ENCODE measurements at regions not wholly inside any gene's neighbourhood (a gene's known extent, or its start where the extent isn't known, plus 50 kb on each side); places are given as distances from the start of the nearest gene placed in this dataset.

DNA sequence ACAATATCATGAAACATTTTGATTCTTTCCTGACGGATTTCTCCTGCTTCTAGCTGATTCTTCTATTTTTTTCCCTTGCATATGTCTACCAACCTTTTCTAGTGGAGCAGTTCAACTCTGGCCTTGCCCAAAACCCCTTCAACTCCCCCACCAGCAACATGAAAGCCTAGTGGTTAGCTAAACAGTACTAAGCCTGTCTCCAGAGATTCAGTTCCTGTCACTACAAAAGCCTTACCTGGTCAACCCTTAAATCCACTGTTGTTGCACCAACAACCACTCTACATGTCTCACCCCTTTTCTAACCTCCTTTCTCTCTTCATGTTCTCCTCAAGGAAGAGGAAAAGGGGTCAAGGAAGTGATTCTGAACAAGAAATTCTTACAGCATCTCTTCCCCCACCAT, 74.8 kb upstream of the PIK3R1 start:
- CTCF ChIA-PET: no interaction called here
- H4K20me1 ChIP-seq (ENCODE audit: insufficient read depth): no peaks in the 10 kb centered on the region
- H3F3A ChIP-seq (ENCODE audit: insufficient read depth, low read depth): no peaks in the 10 kb centered on the region
- no peaks in the 10 kb centered on the region for H3K36me3 ChIP-seq (ENCODE audit: low read depth)
- TF ChIP-seq CTCF (conservative IDR thresholded peaks at IDR 0.05) (no peak), EZH2 (IDR thresholded peaks at IDR 0.05; ENCODE audit: low read depth) (no peak)
- H3K9me2 ChIP-seq (ENCODE audit: insufficient read depth): no peaks in the 10 kb centered on the region
- intact Hi-C loops (cut with micrococcal nuclease; ENCODE audit: unreplicated experiment): no loop called here
- H3K4me2 ChIP-seq: no peak overlapping the region
- no peaks in the 10 kb centered on the region for H3K9me3 ChIP-seq (ENCODE audit: insufficient read depth, low read depth)
- POLR2A ChIA-PET (ENCODE audit: unreplicated experiment): no interaction called here
- no peaks in the 10 kb centered on the region for H3K27me3 ChIP-seq (ENCODE audit: insufficient read depth, low read depth)
- H3K4me3 ChIP-seq: no peak overlapping the region
- no peak overlapping the region for H2AFZ ChIP-seq
- H3K27ac ChIP-seq: no peak overlapping the region
- BruUV-seq (replicated peaks): no TSS peak
- DNase-seq: no peak
- H3K4me1 ChIP-seq (replicated peaks; ENCODE audit: insufficient read depth): no peaks in the 10 kb centered on the region
- H3K79me2 ChIP-seq (ENCODE audit: low read depth): no peaks in the 10 kb centered on the region

DNA sequence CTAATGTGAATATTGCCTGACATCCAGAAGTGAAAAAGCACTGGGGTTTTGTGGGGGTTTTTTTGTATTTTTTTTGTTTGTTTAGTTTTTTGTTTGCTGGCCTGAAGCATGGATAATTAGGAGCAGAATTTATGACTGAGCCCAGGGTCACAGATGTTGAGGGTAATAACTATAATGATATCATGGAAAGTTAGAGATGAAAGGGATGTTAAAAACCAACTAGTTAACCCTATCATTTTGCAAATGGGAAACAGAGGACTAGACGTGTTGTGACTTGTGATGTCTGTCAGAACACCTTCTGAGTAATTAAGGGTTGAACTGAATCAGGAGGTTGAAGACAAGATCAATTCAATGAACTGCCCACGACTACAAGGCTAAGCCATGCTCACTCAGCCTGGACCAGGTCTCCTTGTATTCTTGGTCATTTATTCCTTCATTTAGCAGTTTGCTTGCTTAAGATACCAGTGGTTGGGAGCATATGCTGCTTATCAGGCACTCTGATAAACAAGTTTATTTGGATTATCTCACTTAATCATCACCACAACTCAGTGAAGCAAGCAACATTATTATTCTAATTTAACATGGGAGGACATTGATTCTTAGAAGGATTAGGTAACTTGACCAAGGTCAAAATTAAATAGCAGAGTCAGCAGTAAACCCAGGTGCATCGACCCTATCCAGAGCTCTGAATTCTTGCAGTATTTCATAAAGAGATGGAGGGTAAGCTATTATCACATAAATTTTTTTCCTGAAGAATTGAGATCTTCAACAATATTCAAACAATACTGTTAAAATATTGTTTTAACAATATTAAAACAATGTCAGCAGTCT, 75.7 kb upstream of the PIK3R1 start:
- DNase-seq: no peak
- Histone ChIP-seq H3K4me1 (replicated peaks; ENCODE audit: insufficient read depth) (no peaks in the 10 kb centered on the region), H4K20me1 (ENCODE audit: insufficient read depth) (no peaks in the 10 kb centered on the region), H3K79me2 (ENCODE audit: low read depth) (no peaks in the 10 kb centered on the region), H3K9me2 (ENCODE audit: insufficient read depth) (no peaks in the 10 kb centered on the region), H2AFZ (no peak overlapping the region), H3K27ac (no peak overlapping the region), H3K9me3 (ENCODE audit: insufficient read depth, low read depth) (no peaks in the 10 kb centered on the region), H3K4me3 (no peak overlapping the region), H3K4me2 (no peak overlapping the region), H3K36me3 (ENCODE audit: low read depth) (no peaks in the 10 kb centered on the region), H3F3A (ENCODE audit: insufficient read depth, low read depth) (no peaks in the 10 kb centered on the region), H3K27me3 (ENCODE audit: insufficient read depth, low read depth) (no peaks in the 10 kb centered on the region)
- intact Hi-C loops (cut with micrococcal nuclease; ENCODE audit: unreplicated experiment): no loop called here
- ChIA-PET POLR2A (ENCODE audit: unreplicated experiment) (no interaction called here), CTCF (no interaction called here)
- TF ChIP-seq EZH2 (IDR thresholded peaks at IDR 0.05; ENCODE audit: low read depth) (no peak), CTCF (conservative IDR thresholded peaks at IDR 0.05) (no peak)
- no TSS peak for BruUV-seq (replicated peaks)

DNA sequence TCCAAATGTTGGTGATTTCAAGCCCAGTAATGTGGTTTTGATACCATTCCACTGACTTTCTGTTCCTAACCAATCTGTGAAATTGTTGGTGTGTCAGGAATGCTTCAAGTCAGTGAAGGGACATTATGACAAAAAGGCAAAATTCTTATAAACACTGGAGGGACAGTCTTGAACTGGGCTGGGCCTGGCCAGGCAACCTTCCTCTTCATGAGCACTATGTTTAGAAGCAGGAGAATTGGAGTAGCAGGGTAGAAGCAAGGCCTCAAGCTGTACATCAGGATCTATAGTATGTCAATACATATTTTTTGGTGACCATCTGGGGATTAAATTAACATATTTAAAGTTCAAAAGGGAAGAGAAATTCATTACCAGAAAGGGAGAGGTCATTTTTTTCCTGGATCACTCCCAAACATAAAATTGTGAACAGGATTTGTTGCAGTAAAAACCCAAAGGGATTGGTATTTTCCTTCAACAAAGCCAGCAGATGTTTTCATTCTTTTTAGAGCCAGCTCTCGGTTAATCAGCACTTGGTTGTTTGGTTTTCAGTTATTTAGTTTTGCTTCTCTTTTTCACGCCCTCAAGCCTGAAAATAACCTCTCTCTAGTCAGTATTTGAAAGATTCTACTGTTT, 77.9 kb upstream of the PIK3R1 start:
- Histone ChIP-seq H4K20me1 (ENCODE audit: insufficient read depth) (no peaks in the 10 kb centered on the region), H3K4me2 (no peak overlapping the region), H3F3A (ENCODE audit: insufficient read depth, low read depth) (no peaks in the 10 kb centered on the region), H3K4me3 (no peak overlapping the region), H3K4me1 (replicated peaks; ENCODE audit: insufficient read depth) (no peaks in the 10 kb centered on the region), H2AFZ (no peak overlapping the region), H3K9me2 (ENCODE audit: insufficient read depth) (no peaks in the 10 kb centered on the region), H3K36me3 (ENCODE audit: low read depth) (no peaks in the 10 kb centered on the region), H3K27ac (no peak overlapping the region), H3K79me2 (ENCODE audit: low read depth) (no peaks in the 10 kb centered on the region), H3K9me3 (ENCODE audit: insufficient read depth, low read depth) (no peaks in the 10 kb centered on the region), H3K27me3 (ENCODE audit: insufficient read depth, low read depth) (no peaks in the 10 kb centered on the region)
- no peak for DNase-seq
- intact Hi-C loops (cut with micrococcal nuclease; ENCODE audit: unreplicated experiment): no loop called here
- ChIA-PET CTCF (no interaction called here), POLR2A (ENCODE audit: unreplicated experiment) (no interaction called here)
- no TSS peak for BruUV-seq (replicated peaks)
- no peak for TF ChIP-seq CTCF (conservative IDR thresholded peaks at IDR 0.05)
- TF ChIP-seq EZH2 (IDR thresholded peaks at IDR 0.05; ENCODE audit: low read depth): no peak
